ENCODE measurements at regions not wholly inside any gene's neighbourhood (a gene's known extent, or its start where the extent isn't known, plus 50 kb on each side); places are given as distances from the start of the nearest gene placed in this dataset.

DNA sequence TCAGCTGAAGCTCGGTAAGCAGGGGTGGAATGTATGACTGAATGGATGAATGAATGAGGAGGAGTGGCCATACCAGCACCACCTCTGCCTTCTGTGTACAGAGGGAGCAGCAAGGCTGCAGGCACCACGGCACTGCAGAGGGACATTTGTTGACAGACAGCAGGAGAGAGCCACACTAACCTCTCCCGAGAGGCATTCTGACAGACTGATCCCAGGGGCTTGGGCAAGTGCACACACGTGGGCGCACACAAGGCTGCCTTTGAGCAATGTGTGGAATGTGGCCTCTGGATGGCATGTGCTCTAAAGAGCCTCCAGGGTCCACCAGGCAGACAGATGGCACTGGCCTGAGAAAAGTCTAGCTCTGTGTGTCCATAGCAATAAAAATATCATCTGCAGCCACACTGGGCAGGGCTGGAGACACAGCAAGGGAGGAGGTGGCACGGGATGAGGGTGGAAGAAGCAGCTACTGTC is 111.8 kb downstream of the ACTL7B start (continued):
- no peak for TF ChIP-seq ZNF557 (CRISPR knock-in tag; IDR thresholded peaks at IDR 0.05)
- TF ChIP-seq KDM2A (CRISPR knock-in tag; IDR thresholded peaks at IDR 0.05; ENCODE audit: borderline replicate concordance, low read depth): no peak
- TF ChIP-seq, protein P1, sequence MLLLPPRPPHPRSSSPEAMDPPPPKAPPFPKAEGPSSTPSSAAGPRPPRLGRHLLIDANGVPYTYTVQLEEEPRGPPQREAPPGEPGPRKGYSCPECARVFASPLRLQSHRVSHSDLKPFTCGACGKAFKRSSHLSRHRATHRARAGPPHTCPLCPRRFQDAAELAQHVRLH (CRISPR knock-in tag; IDR thresholded peaks at IDR 0.05; ENCODE audit: borderline replicate concordance, low read depth): 0 out of 2 replicates have a peak, but pooled peaks have one; percentile 27
- TF ChIP-seq RBFOX2 (IDR thresholded peaks at IDR 0.05; ENCODE audit: low read depth, low read length): no peak
- TF ChIP-seq ZKSCAN1 (IDR thresholded peaks at IDR 0.05; ENCODE audit: low read length): 0 out of 2 replicates have a peak, but pooled peaks have one; percentile 25
- TF ChIP-seq, protein P2, sequence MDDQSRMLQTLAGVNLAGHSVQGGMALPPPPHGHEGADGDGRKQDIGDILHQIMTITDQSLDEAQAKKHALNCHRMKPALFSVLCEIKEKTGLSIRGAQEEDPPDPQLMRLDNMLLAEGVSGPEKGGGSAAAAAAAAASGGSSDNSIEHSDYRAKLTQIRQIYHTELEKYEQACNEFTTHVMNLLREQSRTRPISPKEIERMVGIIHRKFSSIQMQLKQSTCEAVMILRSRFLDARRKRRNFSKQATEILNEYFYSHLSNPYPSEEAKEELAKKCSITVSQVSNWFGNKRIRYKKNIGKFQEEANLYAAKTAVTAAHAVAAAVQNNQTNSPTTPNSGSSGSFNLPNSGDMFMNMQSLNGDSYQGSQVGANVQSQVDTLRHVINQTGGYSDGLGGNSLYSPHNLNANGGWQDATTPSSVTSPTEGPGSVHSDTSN (CRISPR knock-in tag; IDR thresholded peaks at IDR 0.05; ENCODE audit: borderline replicate concordance): no peak
- TF ChIP-seq RXRB (CRISPR knock-in tag; IDR thresholded peaks at IDR 0.05; ENCODE audit: borderline replicate concordance): no peak
- TF ChIP-seq, protein P3, sequence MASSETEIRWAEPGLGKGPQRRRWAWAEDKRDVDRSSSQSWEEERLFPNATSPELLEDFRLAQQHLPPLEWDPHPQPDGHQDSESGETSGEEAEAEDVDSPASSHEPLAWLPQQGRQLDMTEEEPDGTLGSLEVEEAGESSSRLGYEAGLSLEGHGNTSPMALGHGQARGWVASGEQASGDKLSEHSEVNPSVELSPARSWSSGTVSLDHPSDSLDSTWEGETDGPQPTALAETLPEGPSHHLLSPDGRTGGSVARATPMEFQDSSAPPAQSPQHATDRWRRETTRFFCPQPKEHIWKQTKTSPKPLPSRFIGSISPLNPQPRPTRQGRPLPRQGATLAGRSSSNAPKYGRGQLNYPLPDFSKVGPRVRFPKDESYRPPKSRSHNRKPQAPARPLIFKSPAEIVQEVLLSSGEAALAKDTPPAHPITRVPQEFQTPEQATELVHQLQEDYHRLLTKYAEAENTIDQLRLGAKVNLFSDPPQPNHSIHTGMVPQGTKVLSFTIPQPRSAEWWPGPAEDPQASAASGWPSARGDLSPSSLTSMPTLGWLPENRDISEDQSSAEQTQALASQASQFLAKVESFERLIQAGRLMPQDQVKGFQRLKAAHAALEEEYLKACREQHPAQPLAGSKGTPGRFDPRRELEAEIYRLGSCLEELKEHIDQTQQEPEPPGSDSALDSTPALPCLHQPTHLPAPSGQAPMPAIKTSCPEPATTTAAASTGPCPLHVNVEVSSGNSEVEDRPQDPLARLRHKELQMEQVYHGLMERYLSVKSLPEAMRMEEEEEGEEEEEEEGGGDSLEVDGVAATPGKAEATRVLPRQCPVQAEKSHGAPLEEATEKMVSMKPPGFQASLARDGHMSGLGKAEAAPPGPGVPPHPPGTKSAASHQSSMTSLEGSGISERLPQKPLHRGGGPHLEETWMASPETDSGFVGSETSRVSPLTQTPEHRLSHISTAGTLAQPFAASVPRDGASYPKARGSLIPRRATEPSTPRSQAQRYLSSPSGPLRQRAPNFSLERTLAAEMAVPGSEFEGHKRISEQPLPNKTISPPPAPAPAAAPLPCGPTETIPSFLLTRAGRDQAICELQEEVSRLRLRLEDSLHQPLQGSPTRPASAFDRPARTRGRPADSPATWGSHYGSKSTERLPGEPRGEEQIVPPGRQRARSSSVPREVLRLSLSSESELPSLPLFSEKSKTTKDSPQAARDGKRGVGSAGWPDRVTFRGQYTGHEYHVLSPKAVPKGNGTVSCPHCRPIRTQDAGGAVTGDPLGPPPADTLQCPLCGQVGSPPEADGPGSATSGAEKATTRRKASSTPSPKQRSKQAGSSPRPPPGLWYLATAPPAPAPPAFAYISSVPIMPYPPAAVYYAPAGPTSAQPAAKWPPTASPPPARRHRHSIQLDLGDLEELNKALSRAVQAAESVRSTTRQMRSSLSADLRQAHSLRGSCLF (CRISPR knock-in tag; IDR thresholded peaks at IDR 0.05; ENCODE audit: borderline replicate concordance): no peak
- TF ChIP-seq, protein P4, sequence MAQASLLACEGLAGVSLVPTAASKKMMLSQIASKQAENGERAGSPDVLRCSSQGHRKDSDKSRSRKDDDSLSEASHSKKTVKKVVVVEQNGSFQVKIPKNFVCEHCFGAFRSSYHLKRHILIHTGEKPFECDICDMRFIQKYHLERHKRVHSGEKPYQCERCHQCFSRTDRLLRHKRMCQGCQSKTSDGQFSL (CRISPR knock-in tag; IDR thresholded peaks at IDR 0.05): no peak
- no peak for TF ChIP-seq ZNF768 (CRISPR knock-in tag; IDR thresholded peaks at IDR 0.05)
- peak; percentile 64; the same call in 1 of the 2 replicates for TF ChIP-seq CEBPB (IDR thresholded peaks at IDR 0.05; ENCODE audit: borderline replicate concordance, low read depth, low read length)
- TF ChIP-seq PAX8 (CRISPR knock-in tag; IDR thresholded peaks at IDR 0.05; ENCODE audit: borderline replicate concordance): no peak
- no peak for TF ChIP-seq KAT7 (CRISPR knock-in tag; IDR thresholded peaks at IDR 0.05; ENCODE audit: borderline replicate concordance)
- TF ChIP-seq ZNF180 (CRISPR knock-in tag; IDR thresholded peaks at IDR 0.05; ENCODE audit: borderline replicate concordance, low read depth): no peak
- TF ChIP-seq, protein P5, sequence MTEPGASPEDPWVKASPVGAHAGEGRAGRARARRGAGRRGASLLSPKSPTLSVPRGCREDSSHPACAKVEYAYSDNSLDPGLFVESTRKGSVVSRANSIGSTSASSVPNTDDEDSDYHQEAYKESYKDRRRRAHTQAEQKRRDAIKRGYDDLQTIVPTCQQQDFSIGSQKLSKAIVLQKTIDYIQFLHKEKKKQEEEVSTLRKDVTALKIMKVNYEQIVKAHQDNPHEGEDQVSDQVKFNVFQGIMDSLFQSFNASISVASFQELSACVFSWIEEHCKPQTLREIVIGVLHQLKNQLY (CRISPR knock-in tag; IDR thresholded peaks at IDR 0.05): no peak
- TF ChIP-seq ZNF780A (CRISPR knock-in tag; IDR thresholded peaks at IDR 0.05): no peak
- TF ChIP-seq ZNF878 (CRISPR knock-in tag; IDR thresholded peaks at IDR 0.05): no peak
- TF ChIP-seq HNRNPLL (IDR thresholded peaks at IDR 0.05; ENCODE audit: low read depth, low read length, poor library complexity, severe bottlenecking): no peak
- peak; percentile 58; the same call in 1 of the 2 replicates for TF ChIP-seq MTA1 (CRISPR knock-in tag; IDR thresholded peaks at IDR 0.05; ENCODE audit: borderline replicate concordance)

Data from HepG2 (cell line).